HFFc6 (cell line): ENCODE measurements at regions not wholly inside any gene's neighbourhood (a gene's known extent, or its start where the extent isn't known, plus 50 kb on each side); places are given as distances from the start of the nearest gene placed in this dataset.

ENCODE experiments used
- DNase-seq: peaks from one replicate; pipeline ENCODE4 v3.0.0-alpha.2; 2018
- H3K27ac Mint-ChIP-seq: 2 replicates; pipeline ENCODE4 v1.8.0; 2020; ENCODE audit warnings: mild to moderate bottlenecking, mixed read lengths
- H3K27me3 Mint-ChIP-seq: 2 replicates; pipeline ENCODE4 v1.8.0; 2021; ENCODE audit warnings: mild to moderate bottlenecking, moderate library complexity, mixed read lengths; ENCODE audit not compliant: insufficient read depth
- H3K36me3 Mint-ChIP-seq: 2 replicates; pipeline ENCODE4 v1.8.0; 2021; ENCODE audit warnings: low read depth, mixed read lengths
- H3K4me1 Mint-ChIP-seq: 2 replicates; pipeline ENCODE4 v1.8.0; 2020; ENCODE audit warnings: low read depth, mixed read lengths
- H3K4me3 Mint-ChIP-seq: 2 replicates; pipeline ENCODE4 v1.8.0; 2020; ENCODE audit warnings: mild to moderate bottlenecking, moderate library complexity, mixed read lengths
- H3K9me3 Mint-ChIP-seq: 2 replicates; pipeline ENCODE4 v1.8.0; 2020; ENCODE audit warnings: mild to moderate bottlenecking, mixed read lengths
- TF ChIP-seq, protein P1 (sequence below): fragments of 200-600 bp; sonication (generic); IDR thresholded peaks from 2 replicates; pipeline ENCODE4 v1.5.0; 2021; ENCODE audit warnings: antibody characterized with exemption, mild to moderate bottlenecking

- Mint-ChIP-seq H3K9me3 (no peaks in the 10 kb centered on the region), H3K36me3 (peaks cover 14% of the 10 kb centered on the region), H3K4me1 (peaks cover 48% of the 10 kb centered on the region), H3K27ac (no peak overlapping the region; the same call in 1 of the 2 replicates), H3K27me3 (peaks cover 2% of the 10 kb centered on the region), H3K4me3 (no peak overlapping the region)
- DNase-seq, result no peak
- TF ChIP-seq, protein P1, sequence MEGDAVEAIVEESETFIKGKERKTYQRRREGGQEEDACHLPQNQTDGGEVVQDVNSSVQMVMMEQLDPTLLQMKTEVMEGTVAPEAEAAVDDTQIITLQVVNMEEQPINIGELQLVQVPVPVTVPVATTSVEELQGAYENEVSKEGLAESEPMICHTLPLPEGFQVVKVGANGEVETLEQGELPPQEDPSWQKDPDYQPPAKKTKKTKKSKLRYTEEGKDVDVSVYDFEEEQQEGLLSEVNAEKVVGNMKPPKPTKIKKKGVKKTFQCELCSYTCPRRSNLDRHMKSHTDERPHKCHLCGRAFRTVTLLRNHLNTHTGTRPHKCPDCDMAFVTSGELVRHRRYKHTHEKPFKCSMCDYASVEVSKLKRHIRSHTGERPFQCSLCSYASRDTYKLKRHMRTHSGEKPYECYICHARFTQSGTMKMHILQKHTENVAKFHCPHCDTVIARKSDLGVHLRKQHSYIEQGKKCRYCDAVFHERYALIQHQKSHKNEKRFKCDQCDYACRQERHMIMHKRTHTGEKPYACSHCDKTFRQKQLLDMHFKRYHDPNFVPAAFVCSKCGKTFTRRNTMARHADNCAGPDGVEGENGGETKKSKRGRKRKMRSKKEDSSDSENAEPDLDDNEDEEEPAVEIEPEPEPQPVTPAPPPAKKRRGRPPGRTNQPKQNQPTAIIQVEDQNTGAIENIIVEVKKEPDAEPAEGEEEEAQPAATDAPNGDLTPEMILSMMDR, result no peak
Measured at GRCh38 chr1:201619513-201619912, 80.6 kb downstream of the NAV1 start.

DNA sequence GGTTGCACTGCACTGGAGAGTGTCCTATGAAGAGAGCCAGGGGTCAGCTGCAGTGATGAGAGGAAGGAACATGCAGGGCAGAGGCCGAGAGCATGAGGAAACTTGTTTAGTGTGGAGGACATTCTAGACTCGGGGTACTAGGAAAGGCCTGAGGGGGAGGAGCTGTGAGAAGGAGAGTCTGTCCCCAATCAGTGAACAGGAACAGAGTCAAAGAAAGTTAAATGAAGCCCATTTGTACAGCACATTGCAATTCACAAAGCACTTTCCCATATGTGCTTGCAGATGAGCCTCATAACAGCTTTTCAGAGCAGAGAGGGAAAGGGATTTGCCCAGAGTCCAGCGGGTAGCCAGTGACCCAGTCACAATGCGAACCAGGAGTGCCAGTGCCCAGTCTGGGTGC lies 83.4 kb downstream of the NAV1 start:
- no peak overlapping the region for H3K4me3 Mint-ChIP-seq
- peak overlapping the region; percentile 45; the same call in 1 of the 2 replicates for H3K27ac Mint-ChIP-seq
- H3K27me3 Mint-ChIP-seq, result peaks cover 2% of the 10 kb centered on the region
- no peaks in the 10 kb centered on the region for H3K9me3 Mint-ChIP-seq
- DNase-seq, result no peak
- TF ChIP-seq, protein P1, result no peak
- peaks cover 73% of the 10 kb centered on the region for H3K4me1 Mint-ChIP-seq
- H3K36me3 Mint-ChIP-seq, result peaks cover 11% of the 10 kb centered on the region

DNA sequence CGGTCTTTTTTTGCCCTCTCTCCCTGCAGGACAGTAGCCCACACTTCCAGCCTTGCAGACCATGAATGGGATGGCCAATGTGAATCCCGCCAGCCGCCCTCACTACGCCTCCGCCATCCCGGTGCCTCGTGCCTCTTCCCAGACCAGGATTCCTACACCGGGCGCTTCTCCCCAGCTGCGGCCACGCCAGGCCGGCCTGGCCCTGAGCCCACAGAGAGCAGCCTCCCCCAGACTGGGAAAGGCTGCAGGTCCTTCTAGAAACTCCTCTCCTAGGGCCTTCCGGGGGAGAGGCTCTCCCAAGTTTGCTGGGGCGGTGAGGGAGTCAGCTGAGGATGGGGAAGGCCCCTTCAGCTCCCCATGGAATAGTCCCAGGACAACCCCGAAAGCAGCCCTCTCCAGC lies 83.9 kb downstream of the NAV1 start:
- TF ChIP-seq, protein P1, result no peak
- DNase-seq, result no peak
- Mint-ChIP-seq H3K36me3 (peaks cover 11% of the 10 kb centered on the region), H3K27me3 (peaks cover 2% of the 10 kb centered on the region), H3K4me3 (no peak overlapping the region), H3K27ac (no peak overlapping the region), H3K4me1 (peaks cover 78% of the 10 kb centered on the region), H3K9me3 (no peaks in the 10 kb centered on the region)

DNA sequence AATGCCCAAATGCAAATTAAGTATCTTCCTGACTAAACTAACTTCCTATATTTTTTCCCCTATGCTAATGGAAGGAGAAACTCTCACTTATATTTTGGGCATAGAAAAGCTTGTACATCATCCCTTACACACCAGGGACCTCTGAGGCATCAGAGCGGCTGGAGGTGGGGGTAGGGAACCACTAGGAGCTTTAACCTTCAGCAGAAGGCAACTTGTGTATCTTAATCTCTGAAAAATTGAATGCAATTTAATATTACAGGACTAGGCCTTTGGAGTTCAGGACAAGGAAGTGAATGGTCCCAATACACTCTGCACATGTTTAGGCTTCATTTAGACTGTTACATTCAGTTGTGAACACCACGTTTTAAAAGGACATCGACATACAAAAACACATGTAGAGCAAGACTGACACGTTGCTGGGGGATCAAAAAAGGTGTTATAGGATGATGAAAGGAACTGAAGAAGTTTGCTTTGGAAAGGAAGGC lies 85.9 kb downstream of the NAV1 start:
- DNase-seq, result no peak
- H3K4me1 Mint-ChIP-seq, result peaks cover 68% of the 10 kb centered on the region
- peaks cover 2% of the 10 kb centered on the region for H3K27me3 Mint-ChIP-seq
- TF ChIP-seq, protein P1, result no peak
- H3K36me3 Mint-ChIP-seq, result peaks cover 16% of the 10 kb centered on the region
- no peaks in the 10 kb centered on the region for H3K9me3 Mint-ChIP-seq
- H3K27ac Mint-ChIP-seq, result peak overlapping the region; percentile 69
- H3K4me3 Mint-ChIP-seq, result peak overlapping the region; percentile 3

GRCh38 chr1:201625226-201625761 lies 86.4 kb downstream of the NAV1 start:
- H3K36me3 Mint-ChIP-seq, result peaks cover 19% of the 10 kb centered on the region
- DNase-seq, result peak; percentile 96
- H3K4me3 Mint-ChIP-seq, result peak overlapping the region; percentile 70
- H3K27ac Mint-ChIP-seq, result peak overlapping the region; percentile 69
- peaks cover 2% of the 10 kb centered on the region for H3K27me3 Mint-ChIP-seq
- H3K4me1 Mint-ChIP-seq, result peaks cover 68% of the 10 kb centered on the region
- H3K9me3 Mint-ChIP-seq, result no peaks in the 10 kb centered on the region
- TF ChIP-seq, protein P1, result peak; percentile 63
